ENCODE measurements at regions not wholly inside any gene's neighbourhood (a gene's known extent, or its start where the extent isn't known, plus 50 kb on each side); places are given as distances from the start of the nearest gene placed in this dataset.

DNA sequence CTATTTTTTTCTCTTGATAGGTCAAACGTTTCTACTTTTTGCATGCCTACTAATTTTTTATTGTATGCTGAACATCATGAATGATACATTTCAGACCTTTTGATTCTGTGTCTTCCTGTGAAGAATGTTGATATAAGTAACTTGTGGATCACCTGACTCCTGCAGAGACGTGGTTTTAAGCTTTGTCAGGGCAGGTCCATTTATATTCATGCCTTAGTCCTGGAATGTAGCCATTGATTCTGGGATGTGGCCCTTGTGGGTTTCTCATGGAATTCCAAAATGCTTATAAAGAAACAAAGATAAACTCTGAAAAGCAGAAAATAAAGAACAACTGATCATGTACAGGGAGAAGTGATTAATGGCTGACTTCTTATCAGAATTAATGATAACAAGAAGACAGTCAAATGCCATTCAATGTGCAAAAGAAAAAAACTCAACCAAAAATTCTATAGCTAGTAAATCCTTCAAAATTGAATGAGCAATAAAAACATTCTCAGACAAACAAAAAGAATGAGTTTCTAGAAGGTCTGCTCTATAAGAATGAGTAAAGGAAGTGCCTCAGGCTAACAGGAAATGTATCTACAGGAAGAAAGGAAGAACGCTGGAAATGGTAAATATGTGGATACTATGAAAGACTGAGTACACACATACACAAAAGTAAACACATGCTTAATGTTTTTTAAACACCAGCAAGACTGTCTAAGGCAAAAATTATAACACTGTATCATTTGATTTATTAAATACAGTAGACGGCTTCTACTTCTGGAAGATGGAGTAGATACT lies 284.8 kb upstream of the DIO3 start:
- Histone ChIP-seq H3K9me1 (replicated peaks; ENCODE audit: control insufficient read depth, extremely low read depth, insufficient read depth, low read length) (no peaks in the 10 kb centered on the region), H3K4me2 (ENCODE audit: insufficient read depth, low read length) (peak overlapping the region; percentile 46), H4K20me1 (replicated peaks; ENCODE audit: control insufficient read depth, extremely low read depth, insufficient read depth, low read length) (no peaks in the 10 kb centered on the region), H3K79me2 (ENCODE audit: control insufficient read depth, insufficient read depth, low read length) (no peaks in the 10 kb centered on the region), H3K4me1 (ENCODE audit: control insufficient read depth, extremely low read depth, insufficient read depth, low read length) (peaks cover 9% of the 10 kb centered on the region), H3K4me3 (replicated peaks in 1 of 3; ENCODE audit: insufficient read depth in 1 of 3, low read depth in 1 of 3, low read length in 3 of 3) (no peak overlapping the region), H3K27ac (ENCODE audit: insufficient read depth, low read depth, low read length) (no peak overlapping the region), H2AFZ (ENCODE audit: low read depth, low read length) (no peak overlapping the region), H3K36me3 (ENCODE audit: control insufficient read depth in 2 of 2, extremely low read depth in 1 of 2, insufficient read depth in 2 of 2, low read length in 2 of 2) (no peaks in the 10 kb centered on the region), H3K9ac (replicated peaks; ENCODE audit: extremely low read depth, insufficient read depth, low read length) (no peak overlapping the region), H3K27me3 (ENCODE audit: control insufficient read depth in 2 of 2, insufficient read depth in 2 of 2, low read length in 2 of 2) (no peaks in the 10 kb centered on the region), H3K9me3 (replicated peaks; ENCODE audit: control insufficient read depth, insufficient read depth, low read length) (no peaks in the 10 kb centered on the region)
- BruUV-seq (replicated peaks) = no TSS peak
- FAIRE-seq = peak; percentile 59
- TF ChIP-seq FOS (IDR thresholded peaks at IDR 0.05; ENCODE audit: borderline replicate concordance, insufficient read depth, low read length) (peak; percentile 9), EZH2 (IDR thresholded peaks at IDR 0.05; ENCODE audit: borderline replicate concordance, low read depth, low read length, severe bottlenecking) (no peak)
- ChIA-PET CTCF (no interaction called here), POLR2A (no interaction called here)
- DNase-seq (ENCODE audit: low read depth, low spot score) = peak; percentile 36
- intact Hi-C loops (cut with micrococcal nuclease) = no loop called here
- dilution Hi-C loops (cut with MboI; ENCODE audit: extremely low pct_ligation_motif_present, low sequenced_read_pairs) = no loop called here

DNA sequence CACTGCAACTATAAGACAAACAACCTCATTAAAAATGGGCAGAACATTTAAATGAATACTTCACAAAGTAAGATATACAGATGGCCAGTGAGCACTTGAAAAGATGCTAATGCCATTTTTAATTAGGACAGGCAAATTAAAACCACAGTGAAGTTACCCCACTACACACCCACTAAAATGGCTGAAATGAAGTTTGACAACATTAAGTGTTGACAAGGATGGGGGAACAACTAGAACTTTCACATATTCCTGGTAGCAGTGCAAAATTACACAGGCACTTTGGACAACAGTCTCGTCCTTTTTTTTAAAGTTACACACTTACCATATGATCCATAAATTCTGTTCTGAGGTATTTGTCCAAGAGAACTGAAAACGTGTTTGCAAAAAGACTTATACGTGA lies 278.9 kb upstream of the DIO3 start:
- Histone ChIP-seq H3K79me2 (ENCODE audit: control insufficient read depth, insufficient read depth, low read length) (no peaks in the 10 kb centered on the region), H3K9me1 (replicated peaks; ENCODE audit: control insufficient read depth, extremely low read depth, insufficient read depth, low read length) (no peaks in the 10 kb centered on the region), H2AFZ (ENCODE audit: low read depth, low read length) (no peak overlapping the region), H3K4me3 (replicated peaks in 1 of 3; ENCODE audit: insufficient read depth in 1 of 3, low read depth in 1 of 3, low read length in 3 of 3) (no peak overlapping the region), H3K9ac (replicated peaks; ENCODE audit: extremely low read depth, insufficient read depth, low read length) (no peak overlapping the region), H3K36me3 (ENCODE audit: control insufficient read depth in 2 of 2, extremely low read depth in 1 of 2, insufficient read depth in 2 of 2, low read length in 2 of 2) (no peaks in the 10 kb centered on the region), H3K4me2 (ENCODE audit: insufficient read depth, low read length) (no peak overlapping the region), H3K9me3 (replicated peaks; ENCODE audit: control insufficient read depth, insufficient read depth, low read length) (no peaks in the 10 kb centered on the region), H3K27ac (ENCODE audit: insufficient read depth, low read depth, low read length) (no peak overlapping the region), H3K27me3 (ENCODE audit: control insufficient read depth in 2 of 2, insufficient read depth in 2 of 2, low read length in 2 of 2) (no peaks in the 10 kb centered on the region), H4K20me1 (replicated peaks; ENCODE audit: control insufficient read depth, extremely low read depth, insufficient read depth, low read length) (no peaks in the 10 kb centered on the region), H3K4me1 (ENCODE audit: control insufficient read depth, extremely low read depth, insufficient read depth, low read length) (no peaks in the 10 kb centered on the region)
- BruUV-seq (replicated peaks) = no TSS peak
- intact Hi-C loops (cut with micrococcal nuclease) = no loop called here
- no peak for FAIRE-seq
- no peak for DNase-seq (ENCODE audit: low read depth, low spot score)
- TF ChIP-seq FOS (IDR thresholded peaks at IDR 0.05; ENCODE audit: borderline replicate concordance, insufficient read depth, low read length) (no peak), MAX (IDR thresholded peaks at IDR 0.05; ENCODE audit: insufficient read depth, insufficient read length) (no peak), EZH2 (IDR thresholded peaks at IDR 0.05; ENCODE audit: borderline replicate concordance, low read depth, low read length, severe bottlenecking) (no peak), POLR2A (IDR thresholded peaks at IDR 0.05; ENCODE audit: low read depth, low read length) (no peak), MYC (IDR thresholded peaks at IDR 0.05; ENCODE audit: low read depth, low read length) (no peak), GATA2 (IDR thresholded peaks at IDR 0.05; ENCODE audit: insufficient read depth, insufficient read length, low read depth, low read length) (no peak), POLR2AphosphoS5 (IDR thresholded peaks at IDR 0.05; ENCODE audit: insufficient read depth, low read depth, low read length) (no peak), JUN (IDR thresholded peaks at IDR 0.05; ENCODE audit: borderline replicate concordance, insufficient read depth, insufficient read length, low read depth) (no peak)
- TF ChIP-seq, protein P1, sequence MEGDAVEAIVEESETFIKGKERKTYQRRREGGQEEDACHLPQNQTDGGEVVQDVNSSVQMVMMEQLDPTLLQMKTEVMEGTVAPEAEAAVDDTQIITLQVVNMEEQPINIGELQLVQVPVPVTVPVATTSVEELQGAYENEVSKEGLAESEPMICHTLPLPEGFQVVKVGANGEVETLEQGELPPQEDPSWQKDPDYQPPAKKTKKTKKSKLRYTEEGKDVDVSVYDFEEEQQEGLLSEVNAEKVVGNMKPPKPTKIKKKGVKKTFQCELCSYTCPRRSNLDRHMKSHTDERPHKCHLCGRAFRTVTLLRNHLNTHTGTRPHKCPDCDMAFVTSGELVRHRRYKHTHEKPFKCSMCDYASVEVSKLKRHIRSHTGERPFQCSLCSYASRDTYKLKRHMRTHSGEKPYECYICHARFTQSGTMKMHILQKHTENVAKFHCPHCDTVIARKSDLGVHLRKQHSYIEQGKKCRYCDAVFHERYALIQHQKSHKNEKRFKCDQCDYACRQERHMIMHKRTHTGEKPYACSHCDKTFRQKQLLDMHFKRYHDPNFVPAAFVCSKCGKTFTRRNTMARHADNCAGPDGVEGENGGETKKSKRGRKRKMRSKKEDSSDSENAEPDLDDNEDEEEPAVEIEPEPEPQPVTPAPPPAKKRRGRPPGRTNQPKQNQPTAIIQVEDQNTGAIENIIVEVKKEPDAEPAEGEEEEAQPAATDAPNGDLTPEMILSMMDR (IDR thresholded peaks at IDR 0.05; ENCODE audit: extremely low read depth in 1 of 2, insufficient read depth in 1 of 2, low read depth in 1 of 2, low read length in 2 of 2) = no peak
- dilution Hi-C loops (cut with MboI; ENCODE audit: extremely low pct_ligation_motif_present, low sequenced_read_pairs) = no loop called here
- CTCF ChIA-PET = no interaction called here
- POLR2A ChIA-PET = no interaction called here

Measured in endothelial cell of umbilical vein (primary cell).